ENCODE measurements at regions not wholly inside any gene's neighbourhood (a gene's known extent, or its start where the extent isn't known, plus 50 kb on each side); places are given as distances from the start of the nearest gene placed in this dataset.
"Not testable (repeated sequence)": the region's sequence is repeated elsewhere in the genome, so short reads cannot be mapped to it uniquely, and the experiment has no call there.

- Histone ChIP-seq H4K20me1 (ENCODE audit: insufficient read depth) (no peaks in the 10 kb centered on the region), H2AFZ (ENCODE audit: low read depth) (peak overlapping the region; percentile 16; the same call in 1 of the 2 replicates), H3K9ac (no peak overlapping the region), H3K27ac (no peak overlapping the region), H3K4me1 (ENCODE audit: low read depth, poor library complexity, severe bottlenecking) (no peaks in the 10 kb centered on the region), H3K27me3 (ENCODE audit: insufficient read depth, low read depth) (no peaks in the 10 kb centered on the region), H3K4me3 (IDR thresholded peaks at IDR 0.05; ENCODE audit: insufficient read depth, low read depth, low read length) (no peak overlapping the region), H3K4me2 (peak overlapping the region; percentile 2; the same call in 1 of the 2 replicates), H3K79me2 (ENCODE audit: insufficient read depth, low read depth) (no peaks in the 10 kb centered on the region), H3K36me3 (ENCODE audit: insufficient read depth) (no peaks in the 10 kb centered on the region)
- TF ChIP-seq CTCF (conservative IDR thresholded peaks at IDR 0.05; ENCODE audit: low read depth, low read length): peak; percentile 83
Observed at GRCh38 chr9:33737811-33738606, 57.4 kb upstream of the PRSS3 start.

DNA sequence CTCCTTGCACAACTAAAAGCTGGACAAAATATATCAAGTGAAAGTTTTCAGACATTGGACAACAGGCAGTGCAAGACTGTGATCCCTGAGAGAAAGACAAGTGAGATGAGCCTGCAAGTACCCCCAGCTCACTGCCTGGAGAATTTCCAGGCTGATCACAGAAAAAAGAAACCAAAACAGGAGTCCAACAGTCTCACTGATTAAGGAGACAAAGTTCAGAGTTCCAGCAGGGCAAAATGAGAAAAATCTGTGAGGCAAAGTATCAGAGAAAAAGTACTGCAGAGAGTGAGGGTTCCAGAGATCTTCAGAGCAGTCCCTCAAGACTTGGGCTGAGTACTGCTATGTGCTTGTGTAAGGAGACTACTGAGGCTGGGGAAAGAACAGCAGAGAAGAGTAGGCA is 56.0 kb upstream of the PRSS3 start:
- Histone ChIP-seq H3K27ac (no peak overlapping the region), H3K27me3 (ENCODE audit: insufficient read depth, low read depth) (no peaks in the 10 kb centered on the region), H3K79me2 (ENCODE audit: insufficient read depth, low read depth) (no peaks in the 10 kb centered on the region), H3K4me1 (ENCODE audit: low read depth, poor library complexity, severe bottlenecking) (no peaks in the 10 kb centered on the region), H2AFZ (ENCODE audit: low read depth) (no peak overlapping the region), H4K20me1 (ENCODE audit: insufficient read depth) (no peaks in the 10 kb centered on the region), H3K9ac (no peak overlapping the region), H3K4me2 (no peak overlapping the region), H3K36me3 (ENCODE audit: insufficient read depth) (no peaks in the 10 kb centered on the region), H3K4me3 (IDR thresholded peaks at IDR 0.05; ENCODE audit: insufficient read depth, low read depth, low read length) (no peak overlapping the region)
- TF ChIP-seq CTCF (conservative IDR thresholded peaks at IDR 0.05; ENCODE audit: low read depth, low read length): no peak

DNA sequence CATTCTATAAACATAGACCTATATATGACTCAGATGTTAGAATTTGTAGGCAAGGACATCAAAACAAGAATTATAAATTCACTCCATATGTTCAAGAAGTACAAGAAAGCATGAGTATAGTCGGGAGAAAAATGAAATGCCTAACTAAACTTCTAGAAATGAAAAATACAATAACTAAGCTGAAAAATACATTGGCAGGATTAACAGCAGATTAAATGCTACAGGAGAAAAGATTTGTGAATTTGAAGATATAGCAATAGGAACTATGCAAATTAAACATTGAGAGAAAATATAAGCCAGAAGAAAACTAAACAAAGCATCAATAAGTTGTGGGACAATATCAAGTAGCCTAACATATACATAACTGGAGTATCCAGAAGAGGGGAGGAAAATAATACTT is 55.3 kb upstream of the PRSS3 start:
- H3K27ac ChIP-seq: no peak overlapping the region
- H3K4me1 ChIP-seq (ENCODE audit: low read depth, poor library complexity, severe bottlenecking): no peaks in the 10 kb centered on the region
- H3K27me3 ChIP-seq (ENCODE audit: insufficient read depth, low read depth): no peaks in the 10 kb centered on the region
- TF ChIP-seq CTCF (conservative IDR thresholded peaks at IDR 0.05; ENCODE audit: low read depth, low read length): no peak
- H3K36me3 ChIP-seq (ENCODE audit: insufficient read depth): no peaks in the 10 kb centered on the region
- no peak overlapping the region for H2AFZ ChIP-seq (ENCODE audit: low read depth)
- H3K4me2 ChIP-seq: no peak overlapping the region
- no peak overlapping the region for H3K4me3 ChIP-seq (IDR thresholded peaks at IDR 0.05; ENCODE audit: insufficient read depth, low read depth, low read length)
- H4K20me1 ChIP-seq (ENCODE audit: insufficient read depth): no peaks in the 10 kb centered on the region
- no peaks in the 10 kb centered on the region for H3K79me2 ChIP-seq (ENCODE audit: insufficient read depth, low read depth)
- H3K9ac ChIP-seq: no peak overlapping the region

DNA sequence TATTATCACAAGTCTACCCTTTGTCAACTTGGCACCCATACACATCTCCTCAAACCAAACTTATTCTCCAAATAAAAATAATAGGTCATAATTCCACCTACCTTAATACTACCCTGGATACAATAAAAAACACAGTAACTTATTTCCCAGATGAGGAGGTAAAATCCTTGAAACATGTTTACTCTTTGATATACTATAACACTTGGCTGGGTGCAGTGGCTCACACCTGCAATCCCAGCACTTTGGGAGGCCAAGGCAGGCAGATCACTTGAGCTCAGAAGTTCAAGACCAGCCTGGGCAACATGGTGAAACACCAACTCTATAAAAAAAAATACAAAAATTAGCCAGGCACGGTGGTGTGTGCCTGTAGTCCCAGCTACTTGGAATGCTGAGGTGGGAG is 54.4 kb upstream of the PRSS3 start:
- H3K4me2 ChIP-seq; H3K36me3 ChIP-seq (ENCODE audit: insufficient read depth); H3K4me1 ChIP-seq (ENCODE audit: low read depth, poor library complexity, severe bottlenecking); H3K4me3 ChIP-seq (IDR thresholded peaks at IDR 0.05; ENCODE audit: insufficient read depth, low read depth, low read length); H3K9ac ChIP-seq; H3K27me3 ChIP-seq (ENCODE audit: insufficient read depth, low read depth); H4K20me1 ChIP-seq (ENCODE audit: insufficient read depth); H3K79me2 ChIP-seq (ENCODE audit: insufficient read depth, low read depth); H3K27ac ChIP-seq; H2AFZ ChIP-seq (ENCODE audit: low read depth): not testable (repeated sequence)

- H2AFZ ChIP-seq (ENCODE audit: low read depth): no peak overlapping the region
- H3K79me2 ChIP-seq (ENCODE audit: insufficient read depth, low read depth): no peaks in the 10 kb centered on the region
- no peak overlapping the region for H3K9ac ChIP-seq
- no peaks in the 10 kb centered on the region for H3K27me3 ChIP-seq (ENCODE audit: insufficient read depth, low read depth)
- H3K4me3 ChIP-seq (IDR thresholded peaks at IDR 0.05; ENCODE audit: insufficient read depth, low read depth, low read length): no peak overlapping the region
- no peak overlapping the region for H3K27ac ChIP-seq
- no peak overlapping the region for H3K4me2 ChIP-seq
- H3K4me1 ChIP-seq (ENCODE audit: low read depth, poor library complexity, severe bottlenecking): no peaks in the 10 kb centered on the region
- TF ChIP-seq CTCF (conservative IDR thresholded peaks at IDR 0.05; ENCODE audit: low read depth, low read length): no peak
- no peaks in the 10 kb centered on the region for H3K36me3 ChIP-seq (ENCODE audit: insufficient read depth)
- no peaks in the 10 kb centered on the region for H4K20me1 ChIP-seq (ENCODE audit: insufficient read depth)
Observed at GRCh38 chr9:33742051-33742450, 53.3 kb upstream of the PRSS3 start.

All from KMS-11 (cell line).